Sigmoid colon (tissue), 4 donors: ENCODE measurements at regions not wholly inside any gene's neighbourhood (a gene's known extent, or its start where the extent isn't known, plus 50 kb on each side); places are given as distances from the start of the nearest gene placed in this dataset.

ENCODE experiments used
- CTCF ChIP-seq, 4 experiments: fragments of 450-650 bp in 3 of 4; fragments of 200-600 bp in 1 of 4; IDR thresholded peaks; one replicate each; pipeline ENCODE4 v1.5.1; 2016 to 2019; ENCODE audit warnings: antibody characterized with exemption in 4 of 4, mild to moderate bottlenecking in 3 of 4, moderate library complexity in 2 of 4
- POLR2A ChIP-seq, 2 donors: fragments of 450-650 bp; IDR thresholded peaks; one replicate each; pipeline ENCODE4 v1.6.1; 2016; ENCODE audit warnings: antibody characterized with exemption in 2 of 2, mild to moderate bottlenecking in 2 of 2, moderate library complexity in 2 of 2
- POLR2AphosphoS5 ChIP-seq, 4 donors: sonication (generic); formaldehyde crosslinking; IDR thresholded peaks; one replicate each; pipeline ENCODE4 v1.6.1; 2017; ENCODE audit warnings: antibody characterized with exemption in 4 of 4

DNA sequence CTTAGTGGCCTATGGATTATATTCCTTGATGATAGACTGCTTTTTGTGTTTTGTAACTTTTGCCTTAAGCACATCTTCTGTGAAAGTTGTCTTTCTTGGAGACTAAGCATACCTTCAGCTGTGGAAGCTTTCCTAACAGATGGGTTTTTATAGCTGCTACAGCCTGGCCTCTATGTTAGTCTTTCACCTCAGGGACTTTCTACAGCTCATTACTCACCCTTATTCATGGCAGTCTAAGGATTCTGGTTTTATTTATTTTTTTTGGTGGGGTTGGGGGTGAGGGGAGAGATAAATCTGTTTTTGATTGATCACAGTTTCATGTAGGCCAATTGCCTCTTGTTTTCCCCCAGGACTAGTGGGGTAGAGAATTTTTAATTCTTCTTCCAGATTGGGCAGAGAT lies 219.9 kb downstream of the DKK1 start:
- no peak for TF ChIP-seq CTCF (IDR thresholded peaks at IDR 0.05)
- TF ChIP-seq POLR2AphosphoS5 (IDR thresholded peaks at IDR 0.05) = no peak
- TF ChIP-seq POLR2A (IDR thresholded peaks at IDR 0.05) = no peak
